ENCODE measurements at regions not wholly inside any gene's neighbourhood (a gene's known extent, or its start where the extent isn't known, plus 50 kb on each side); places are given as distances from the start of the nearest gene placed in this dataset.

- no peak overlapping the region for H3K27ac ChIP-seq
- TF ChIP-seq ZFX (IDR thresholded peaks at IDR 0.05; ENCODE audit: borderline replicate concordance), result no peak
- TF ChIP-seq, protein P1, sequence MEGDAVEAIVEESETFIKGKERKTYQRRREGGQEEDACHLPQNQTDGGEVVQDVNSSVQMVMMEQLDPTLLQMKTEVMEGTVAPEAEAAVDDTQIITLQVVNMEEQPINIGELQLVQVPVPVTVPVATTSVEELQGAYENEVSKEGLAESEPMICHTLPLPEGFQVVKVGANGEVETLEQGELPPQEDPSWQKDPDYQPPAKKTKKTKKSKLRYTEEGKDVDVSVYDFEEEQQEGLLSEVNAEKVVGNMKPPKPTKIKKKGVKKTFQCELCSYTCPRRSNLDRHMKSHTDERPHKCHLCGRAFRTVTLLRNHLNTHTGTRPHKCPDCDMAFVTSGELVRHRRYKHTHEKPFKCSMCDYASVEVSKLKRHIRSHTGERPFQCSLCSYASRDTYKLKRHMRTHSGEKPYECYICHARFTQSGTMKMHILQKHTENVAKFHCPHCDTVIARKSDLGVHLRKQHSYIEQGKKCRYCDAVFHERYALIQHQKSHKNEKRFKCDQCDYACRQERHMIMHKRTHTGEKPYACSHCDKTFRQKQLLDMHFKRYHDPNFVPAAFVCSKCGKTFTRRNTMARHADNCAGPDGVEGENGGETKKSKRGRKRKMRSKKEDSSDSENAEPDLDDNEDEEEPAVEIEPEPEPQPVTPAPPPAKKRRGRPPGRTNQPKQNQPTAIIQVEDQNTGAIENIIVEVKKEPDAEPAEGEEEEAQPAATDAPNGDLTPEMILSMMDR (IDR thresholded peaks at IDR 0.05), result no peak
Measured at GRCh38 chr4:16382571-16382970, 156.3 kb upstream of the TAPT1 start.

DNA sequence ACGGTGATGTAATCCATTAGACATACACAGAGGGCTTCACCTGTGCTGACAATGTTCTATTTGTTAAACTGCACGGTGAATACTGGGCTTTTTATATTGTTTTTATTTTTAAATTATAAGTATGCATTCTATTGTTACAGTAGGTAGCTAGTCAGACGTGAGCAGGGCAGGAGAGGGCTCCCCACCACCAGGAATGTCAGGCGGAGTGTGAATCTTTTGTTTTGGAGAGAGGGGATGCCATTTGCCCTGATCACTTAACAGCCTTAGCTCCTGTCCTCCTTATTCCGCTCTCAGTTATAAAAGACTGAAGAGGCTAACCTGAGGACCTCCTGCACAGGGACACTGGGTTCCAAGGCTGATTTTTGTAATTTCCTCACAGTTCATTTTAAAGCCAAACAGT, 151.6 kb upstream of the TAPT1 start:
- TF ChIP-seq, protein P1 (IDR thresholded peaks at IDR 0.05), result no peak
- no peak for TF ChIP-seq ZFX (IDR thresholded peaks at IDR 0.05; ENCODE audit: borderline replicate concordance)
- no peak overlapping the region for H3K27ac ChIP-seq

DNA sequence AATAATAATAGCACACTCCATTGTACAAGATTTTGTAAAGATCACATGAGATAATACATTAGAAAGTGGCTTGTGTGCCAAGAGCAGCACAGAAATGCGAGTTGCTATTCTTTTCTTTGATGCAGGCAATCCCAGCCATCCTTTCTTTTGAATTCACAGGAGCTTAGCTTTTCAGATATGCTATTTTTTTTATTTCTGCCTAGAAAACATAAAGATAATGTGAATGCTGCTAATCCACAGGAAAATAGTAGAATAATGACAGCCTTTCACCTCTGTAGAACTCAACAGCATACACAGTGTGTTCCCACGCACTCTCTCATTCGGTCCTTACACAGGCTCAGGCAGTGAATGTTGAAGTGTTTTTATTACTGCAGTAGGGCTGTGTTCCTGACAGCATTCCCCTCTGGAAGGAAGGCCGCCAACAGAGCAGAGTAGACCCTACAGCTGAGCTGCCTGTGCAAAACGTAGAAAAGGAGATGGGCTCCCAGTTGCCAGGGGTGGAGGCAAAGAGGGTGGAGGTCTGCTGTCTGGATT, 138.8 kb upstream of the TAPT1 start:
- TF ChIP-seq, protein P1 (IDR thresholded peaks at IDR 0.05), result no peak
- TF ChIP-seq ZFX (IDR thresholded peaks at IDR 0.05; ENCODE audit: borderline replicate concordance), result no peak
- no peak overlapping the region for H3K27ac ChIP-seq

GRCh38 chr4:16360694-16361262, 134.5 kb upstream of the TAPT1 start:
- H3K27ac ChIP-seq, result no peak overlapping the region

DNA sequence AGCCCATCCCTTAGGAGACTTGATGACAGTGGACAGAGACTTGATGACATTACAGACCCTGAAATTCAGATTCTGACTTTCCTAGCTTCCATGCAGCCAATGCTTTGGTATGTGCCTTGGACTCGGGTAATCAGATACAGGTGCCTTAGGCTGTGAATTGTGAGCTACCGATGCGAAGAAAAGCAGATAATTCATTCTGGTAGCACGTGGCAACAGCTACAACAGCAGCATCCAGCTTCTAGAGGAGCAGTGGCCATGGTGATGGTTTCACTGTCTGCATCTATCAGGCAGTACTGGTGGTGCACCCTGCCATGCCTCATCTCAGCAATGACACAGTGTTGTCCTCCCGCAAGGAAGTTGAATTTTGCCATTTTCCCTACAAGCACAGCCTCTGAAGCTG, 126.9 kb upstream of the TAPT1 start:
- TF ChIP-seq ZFX (IDR thresholded peaks at IDR 0.05; ENCODE audit: borderline replicate concordance), result no peak
- TF ChIP-seq, protein P1 (IDR thresholded peaks at IDR 0.05), result no peak
- no peak overlapping the region for H3K27ac ChIP-seq

More at GRCh38 chr4:16360694-16361262, 134.5 kb upstream of the TAPT1 start:
- no peak for TF ChIP-seq ZFX (IDR thresholded peaks at IDR 0.05; ENCODE audit: borderline replicate concordance)
- TF ChIP-seq, protein P1 (IDR thresholded peaks at IDR 0.05), result no peak

- no peak overlapping the region for H3K27ac ChIP-seq
- TF ChIP-seq, protein P1 (IDR thresholded peaks at IDR 0.05), result no peak
- no peak for TF ChIP-seq ZFX (IDR thresholded peaks at IDR 0.05; ENCODE audit: borderline replicate concordance)
Measured at GRCh38 chr4:16351161-16351560, 124.9 kb upstream of the TAPT1 start.

DNA sequence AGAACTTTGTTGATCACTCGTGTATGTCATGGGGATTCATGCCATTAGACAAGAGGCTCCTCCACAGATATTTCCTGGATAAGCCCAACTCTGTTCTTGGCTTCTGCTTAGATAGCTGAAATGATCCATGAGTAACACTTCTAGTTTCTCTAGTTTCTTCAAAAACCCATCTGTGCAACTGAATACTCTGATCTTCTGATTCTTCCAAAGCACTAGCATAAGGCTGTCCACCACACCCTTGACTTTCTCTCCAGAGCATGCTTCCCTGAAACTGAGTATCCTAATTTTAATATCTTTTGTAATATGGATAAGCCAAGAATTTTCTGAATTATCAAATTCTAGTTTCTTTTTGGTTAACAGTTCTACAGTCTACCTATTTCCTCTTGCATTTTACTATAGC, 118.6 kb upstream of the TAPT1 start:
- H3K27ac ChIP-seq, result no peak overlapping the region
- TF ChIP-seq, protein P1 (IDR thresholded peaks at IDR 0.05), result no peak
- no peak for TF ChIP-seq ZFX (IDR thresholded peaks at IDR 0.05; ENCODE audit: borderline replicate concordance)

Measured in 22Rv1 (cell line).